Esophagus squamous epithelium (tissue), 4 donors: ENCODE measurements at regions not wholly inside any gene's neighbourhood (a gene's known extent, or its start where the extent isn't known, plus 50 kb on each side); places are given as distances from the start of the nearest gene placed in this dataset.

ENCODE experiments used
- POLR2A ChIP-seq, 4 donors: fragments of 450-650 bp; IDR thresholded peaks; one replicate each; pipeline ENCODE4 v1.6.1; 2017; ENCODE audit warnings: antibody characterized with exemption in 4 of 4, mild to moderate bottlenecking in 4 of 4, moderate library complexity in 3 of 4
- TF ChIP-seq, protein P1 (sequence below), 6 experiments: fragments of 450-650 bp in 4 of 6; fragments of 200-600 bp in 2 of 6; sonication (generic) in 2 of 6; IDR thresholded peaks; one replicate each; pipeline ENCODE4 v1.5.1; 2016 to 2019; ENCODE audit warnings: antibody characterized with exemption in 6 of 6, mild to moderate bottlenecking in 4 of 6, moderate library complexity in 4 of 6

DNA sequence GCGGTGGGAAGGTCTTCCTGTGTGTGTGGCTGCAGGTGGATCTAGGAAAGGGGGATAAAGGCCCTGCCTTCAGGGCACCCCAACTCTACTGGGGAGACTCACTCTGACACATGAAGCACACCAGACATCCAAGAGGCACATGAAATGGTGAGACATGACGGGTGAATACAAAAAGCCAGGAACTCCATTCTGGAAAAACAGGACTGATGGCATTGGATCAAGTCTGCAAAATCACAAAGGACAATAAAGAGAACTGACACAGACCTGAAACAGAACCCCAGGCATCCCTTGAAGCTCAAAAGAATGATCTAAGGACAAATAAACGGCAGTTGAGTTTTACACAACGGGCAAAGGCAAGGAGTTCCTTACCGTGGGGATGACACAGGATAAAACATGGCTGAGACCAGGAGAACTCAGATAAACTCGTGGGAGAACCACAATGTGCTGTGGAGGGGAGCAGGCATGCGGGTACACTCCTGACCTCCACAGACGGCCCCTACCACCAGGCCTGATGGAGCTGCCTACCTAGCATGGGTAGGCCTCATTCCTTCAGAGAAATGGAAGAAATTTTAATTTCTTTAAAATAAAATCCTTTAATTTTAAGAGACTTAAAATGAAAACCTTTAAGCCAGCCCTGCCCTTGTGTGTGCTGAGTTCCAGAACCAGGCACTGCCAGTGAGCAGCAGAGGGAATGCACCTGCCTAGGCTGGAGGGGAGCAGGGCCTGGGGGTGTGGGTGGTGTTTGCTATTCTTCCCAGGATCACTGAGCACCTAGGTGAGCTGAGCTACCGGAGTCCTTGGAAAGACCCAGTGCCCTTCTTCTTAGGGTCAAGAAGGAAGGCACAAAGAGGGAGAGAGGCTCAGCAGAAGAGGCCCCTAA is 100.1 kb downstream of the SINHCAF start:
- no peak for TF ChIP-seq POLR2A (IDR thresholded peaks at IDR 0.05)
- TF ChIP-seq, protein P1, sequence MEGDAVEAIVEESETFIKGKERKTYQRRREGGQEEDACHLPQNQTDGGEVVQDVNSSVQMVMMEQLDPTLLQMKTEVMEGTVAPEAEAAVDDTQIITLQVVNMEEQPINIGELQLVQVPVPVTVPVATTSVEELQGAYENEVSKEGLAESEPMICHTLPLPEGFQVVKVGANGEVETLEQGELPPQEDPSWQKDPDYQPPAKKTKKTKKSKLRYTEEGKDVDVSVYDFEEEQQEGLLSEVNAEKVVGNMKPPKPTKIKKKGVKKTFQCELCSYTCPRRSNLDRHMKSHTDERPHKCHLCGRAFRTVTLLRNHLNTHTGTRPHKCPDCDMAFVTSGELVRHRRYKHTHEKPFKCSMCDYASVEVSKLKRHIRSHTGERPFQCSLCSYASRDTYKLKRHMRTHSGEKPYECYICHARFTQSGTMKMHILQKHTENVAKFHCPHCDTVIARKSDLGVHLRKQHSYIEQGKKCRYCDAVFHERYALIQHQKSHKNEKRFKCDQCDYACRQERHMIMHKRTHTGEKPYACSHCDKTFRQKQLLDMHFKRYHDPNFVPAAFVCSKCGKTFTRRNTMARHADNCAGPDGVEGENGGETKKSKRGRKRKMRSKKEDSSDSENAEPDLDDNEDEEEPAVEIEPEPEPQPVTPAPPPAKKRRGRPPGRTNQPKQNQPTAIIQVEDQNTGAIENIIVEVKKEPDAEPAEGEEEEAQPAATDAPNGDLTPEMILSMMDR (IDR thresholded peaks at IDR 0.05) = no peak
